Urinary bladder (tissue), 3 donors: ENCODE measurements at regions not wholly inside any gene's neighbourhood (a gene's known extent, or its start where the extent isn't known, plus 50 kb on each side); places are given as distances from the start of the nearest gene placed in this dataset.

Source experiments
- DNase-seq: peaks from one replicate; pipeline ENCODE4 v3.0.0-alpha.2; 2015; ENCODE audit errors: extremely low spot score
- H3K27ac ChIP-seq: one replicate; pipeline ENCODE4 v1.5.1; 2013; ENCODE audit warnings: low read depth, mild to moderate bottlenecking, moderate library complexity
- H3K36me3 ChIP-seq: one replicate; pipeline ENCODE4 v1.6.1; 2013; ENCODE audit warnings: mild to moderate bottlenecking, moderate library complexity; ENCODE audit not compliant: insufficient read depth
- H3K4me1 ChIP-seq: one replicate; pipeline ENCODE4 v1.6.1; 2013; ENCODE audit warnings: mild to moderate bottlenecking, moderate library complexity; ENCODE audit not compliant: insufficient read depth
- H3K4me3 ChIP-seq: one replicate; pipeline ENCODE4 v1.5.1; 2013; ENCODE audit warnings: low read depth, low read length
- WGBS: extraction: QIAGEN DNeasy Blood & Tissue Kit; methylation state at CpG from one replicate; pipeline ENCODE4 v1.1.7; 2013; 5-methylcytosine and 5-hydroxymethylcytosine counted together
- donor health status: healthy with polysubstance abuse.
- donor health status: healthy.

GRCh38 chr9:115924669-115924987, 229.0 kb upstream of the PAPPA start:
- Histone ChIP-seq H3K4me3 (no peak overlapping the region), H3K27ac (no peak overlapping the region), H3K36me3 (no peaks in the 10 kb centered on the region), H3K4me1 (no peaks in the 10 kb centered on the region)
- no peak for DNase-seq

DNA sequence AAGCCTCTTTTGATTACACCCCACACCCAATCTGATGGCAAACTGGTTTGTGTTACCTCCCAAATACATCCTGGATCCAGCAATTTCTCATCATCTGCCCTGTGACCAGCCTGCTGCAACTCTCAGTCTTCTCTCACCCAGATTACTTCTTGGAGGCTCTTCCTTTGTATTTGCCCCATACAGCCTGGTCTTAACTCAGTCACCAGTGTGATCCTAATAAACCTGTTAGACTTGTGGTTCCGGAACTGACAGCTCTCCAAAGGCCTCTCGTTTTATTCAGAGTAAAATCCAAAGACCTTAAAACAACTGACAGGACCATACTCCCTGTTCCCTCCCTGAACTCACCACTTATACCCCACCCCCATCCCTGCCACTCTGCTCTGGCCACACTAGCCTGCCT, 228.2 kb upstream of the PAPPA start:
- H3K4me1 ChIP-seq, result no peaks in the 10 kb centered on the region
- no peak for DNase-seq
- H3K4me3 ChIP-seq, result no peak overlapping the region
- WGBS, result 59% methylated on average over 2 of the region's 2 CpGs
- H3K27ac ChIP-seq, result no peak overlapping the region
- no peaks in the 10 kb centered on the region for H3K36me3 ChIP-seq

GRCh38 chr9:115930472-115930871, 223.1 kb upstream of the PAPPA start:
- no peak overlapping the region for H3K4me3 ChIP-seq
- DNase-seq, result no peak
- H3K4me1 ChIP-seq, result no peaks in the 10 kb centered on the region
- H3K27ac ChIP-seq, result no peak overlapping the region
- H3K36me3 ChIP-seq, result no peaks in the 10 kb centered on the region

DNA sequence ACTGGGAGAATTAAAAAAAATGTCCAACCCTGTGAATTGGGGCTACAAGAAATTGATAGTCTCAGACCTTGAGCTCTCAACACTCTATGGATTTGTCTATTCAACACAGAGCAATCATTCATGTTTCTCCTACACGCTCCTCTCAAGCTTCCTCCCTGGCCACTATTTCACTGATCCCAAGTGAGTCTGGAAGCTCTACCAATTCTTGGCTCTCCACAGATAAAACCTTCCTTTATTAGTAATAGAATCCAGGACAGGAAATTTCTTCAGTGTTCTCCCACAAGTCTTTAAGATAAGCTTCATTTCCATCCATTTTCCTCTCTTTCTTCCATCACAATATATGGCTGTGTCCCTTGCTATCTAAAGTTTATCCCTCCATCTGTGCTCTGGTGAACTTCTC, 215.1 kb upstream of the PAPPA start:
- no peaks in the 10 kb centered on the region for H3K4me1 ChIP-seq
- DNase-seq, result no peak
- no peaks in the 10 kb centered on the region for H3K36me3 ChIP-seq
- H3K4me3 ChIP-seq, result no peak overlapping the region
- no peak overlapping the region for H3K27ac ChIP-seq
- WGBS, result 89% methylated on average over 1 of the region's 1 CpG

- H3K4me3 ChIP-seq, result no peak overlapping the region
- WGBS, result 67% methylated on average over 2 of the region's 2 CpGs
- H3K36me3 ChIP-seq, result no peaks in the 10 kb centered on the region
- no peak for DNase-seq
- H3K4me1 ChIP-seq, result no peaks in the 10 kb centered on the region
- no peak overlapping the region for H3K27ac ChIP-seq
Measured at GRCh38 chr9:115939065-115939765, 214.4 kb upstream of the PAPPA start.

- H3K4me1 ChIP-seq, result no peaks in the 10 kb centered on the region
- H3K4me3 ChIP-seq, result no peak overlapping the region
- no peak overlapping the region for H3K27ac ChIP-seq
- 70% methylated on average over 2 of the region's 2 CpGs for whole genome bisulfite sequencing
- DNase-seq, result no peak
- no peaks in the 10 kb centered on the region for H3K36me3 ChIP-seq
Measured at GRCh38 chr9:115941561-115942315, 211.9 kb upstream of the PAPPA start.

DNA sequence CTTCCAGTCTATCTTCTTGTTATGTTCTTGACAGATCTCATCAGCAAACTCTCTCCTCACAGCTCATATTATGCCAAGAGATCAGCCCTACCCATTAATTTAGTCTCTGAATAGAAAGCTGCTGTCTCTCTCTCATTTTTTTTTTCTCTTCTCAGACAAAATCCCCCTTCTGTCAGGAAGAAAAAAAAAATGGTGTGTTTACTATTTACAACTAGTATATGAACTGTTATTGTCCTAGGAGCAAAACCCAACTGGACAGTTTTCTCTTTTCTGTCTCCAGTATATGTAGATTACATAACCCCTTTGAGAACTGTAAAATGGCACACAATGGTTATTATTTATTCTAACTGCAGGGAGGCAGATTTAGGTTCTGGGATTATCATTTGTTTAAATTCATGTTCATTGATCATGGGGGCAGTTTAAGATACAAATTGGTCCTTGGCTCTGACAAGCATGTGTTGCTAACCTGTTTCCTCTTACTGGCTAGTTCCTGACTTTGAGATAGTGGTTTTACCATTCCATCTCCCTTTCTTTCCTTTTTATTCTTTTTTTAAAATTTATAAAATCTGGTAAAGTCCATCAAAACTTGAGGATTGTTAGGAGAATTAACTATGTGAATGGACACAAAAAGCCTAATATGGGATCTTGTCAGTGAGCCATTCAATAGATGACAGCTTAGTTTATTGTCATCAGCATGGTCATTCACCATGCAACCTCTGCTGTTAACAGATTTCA, 210.0 kb upstream of the PAPPA start:
- H3K4me1 ChIP-seq, result no peaks in the 10 kb centered on the region
- H3K4me3 ChIP-seq, result no peak overlapping the region

GRCh38 chr9:115944166-115944948, 209.2 kb upstream of the PAPPA start:
- DNase-seq, result peak; percentile 70
- 28% methylated on average over 10 of the region's 10 CpGs for WGBS
- H3K4me3 ChIP-seq, result no peak overlapping the region
- no peak overlapping the region for H3K27ac ChIP-seq
- no peaks in the 10 kb centered on the region for H3K36me3 ChIP-seq
- H3K4me1 ChIP-seq, result no peaks in the 10 kb centered on the region

More for the DNA sequence above, 210.0 kb upstream of the PAPPA start:
- no peak for DNase-seq
- Histone ChIP-seq H3K36me3 (no peaks in the 10 kb centered on the region), H3K27ac (no peak overlapping the region)

- Histone ChIP-seq H3K36me3 (no peaks in the 10 kb centered on the region), H3K27ac (peak overlapping the region; percentile 43), H3K4me3 (no peak overlapping the region), H3K4me1 (no peaks in the 10 kb centered on the region)
- DNase-seq, result no peak
Measured at GRCh38 chr9:115945009-115945431, 208.6 kb upstream of the PAPPA start.

GRCh38 chr9:115946530-115946929, 207.1 kb upstream of the PAPPA start:
- no peak overlapping the region for H3K4me3 ChIP-seq
- no peak overlapping the region for H3K27ac ChIP-seq
- 67% methylated on average over 2 of the region's 2 CpGs for WGBS
- H3K4me1 ChIP-seq, result no peaks in the 10 kb centered on the region
- DNase-seq, result no peak
- no peaks in the 10 kb centered on the region for H3K36me3 ChIP-seq

DNA sequence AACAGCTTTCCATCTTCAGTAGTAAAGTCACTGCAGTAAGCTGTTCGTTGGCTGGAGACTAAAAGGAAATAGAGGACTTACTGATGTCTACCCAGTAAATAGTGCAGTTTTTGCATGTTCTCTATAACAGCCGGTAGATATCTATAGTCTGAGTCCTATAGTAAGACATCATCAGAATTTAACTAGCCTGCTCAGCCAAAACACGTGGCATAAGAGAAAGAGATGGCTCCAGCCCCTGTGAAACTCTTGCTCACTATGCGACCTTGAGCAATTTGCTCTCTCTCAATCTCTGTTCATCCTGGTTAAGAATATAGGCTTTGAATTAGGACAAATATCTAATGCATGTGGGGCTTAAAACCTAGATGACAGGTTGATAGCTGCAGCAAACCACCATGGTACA, 201.6 kb upstream of the PAPPA start:
- Histone ChIP-seq H3K27ac (no peak overlapping the region), H3K4me1 (no peaks in the 10 kb centered on the region), H3K4me3 (no peak overlapping the region), H3K36me3 (no peaks in the 10 kb centered on the region)
- WGBS, result 50% methylated on average over 4 of the region's 4 CpGs
- no peak for DNase-seq

DNA sequence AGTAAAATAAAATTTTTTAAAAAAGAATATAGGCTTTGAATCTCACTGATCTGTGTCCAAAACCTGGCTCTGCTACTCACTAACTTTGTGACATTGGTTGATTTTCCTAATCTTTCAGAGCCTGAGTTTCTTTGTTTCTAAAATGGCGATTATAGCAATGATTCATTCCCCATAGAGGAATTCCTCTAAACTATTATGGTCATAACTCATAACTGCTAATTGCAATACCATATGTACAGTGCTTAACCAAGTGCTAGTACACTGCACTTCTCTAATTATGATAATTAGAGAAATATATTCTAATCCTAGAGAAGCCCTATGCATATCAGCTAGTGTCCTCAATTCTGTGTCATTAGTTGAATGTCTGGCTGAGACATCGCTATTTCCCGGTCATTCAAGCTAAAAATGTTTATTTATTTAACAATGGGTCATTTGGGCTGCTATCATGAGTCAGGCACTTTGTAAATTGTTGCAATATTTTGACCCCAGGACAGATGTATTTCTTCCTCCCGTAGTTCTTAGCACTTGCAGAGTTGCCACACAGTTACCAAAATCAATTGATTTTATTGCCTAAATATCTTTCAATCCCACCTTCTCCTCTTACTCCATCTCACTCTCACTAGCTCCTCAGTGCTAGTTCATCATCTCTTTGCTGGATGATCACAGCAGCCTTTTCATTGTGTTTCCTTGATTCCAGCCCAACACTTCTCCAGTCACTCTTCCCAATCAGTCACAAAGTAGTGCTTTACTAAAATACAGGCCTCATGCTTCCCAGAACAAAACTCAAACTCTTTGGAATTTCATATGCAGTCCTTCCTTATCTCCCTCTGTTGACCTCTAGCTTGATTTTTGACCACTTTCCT, 200.9 kb upstream of the PAPPA start:
- no peak overlapping the region for H3K27ac ChIP-seq
- H3K4me3 ChIP-seq, result no peak overlapping the region
- H3K36me3 ChIP-seq, result no peaks in the 10 kb centered on the region
- no peaks in the 10 kb centered on the region for H3K4me1 ChIP-seq
- 62% methylated on average over 4 of the region's 4 CpGs for WGBS
- DNase-seq, result no peak

DNA sequence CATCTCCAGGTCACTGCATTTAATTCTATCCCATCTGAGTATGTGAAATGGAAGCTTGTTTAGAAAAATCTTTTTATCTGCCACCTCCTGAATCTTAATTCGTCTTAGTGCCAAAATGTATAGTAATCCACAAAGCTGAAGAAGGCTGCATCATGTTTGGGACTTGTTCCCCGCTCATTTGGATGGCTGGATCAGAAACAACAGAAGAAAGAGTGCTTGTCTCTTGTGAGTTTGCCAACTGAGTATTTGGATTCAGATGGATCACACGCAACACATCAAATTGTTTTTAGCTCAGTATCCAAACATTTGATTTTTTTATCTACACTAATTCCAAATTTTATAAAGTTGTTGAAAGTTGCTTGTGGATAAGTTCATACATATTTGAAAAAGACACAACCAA, 197.2 kb upstream of the PAPPA start:
- DNase-seq, result no peak
- Histone ChIP-seq H3K4me3 (no peak overlapping the region), H3K4me1 (no peaks in the 10 kb centered on the region), H3K27ac (no peak overlapping the region), H3K36me3 (no peaks in the 10 kb centered on the region)
- WGBS, result 55% methylated on average over 3 of the region's 3 CpGs
